CD14-positive monocyte (primary cell): ENCODE measurements at regions not wholly inside any gene's neighbourhood (a gene's known extent, or its start where the extent isn't known, plus 50 kb on each side); places are given as distances from the start of the nearest gene placed in this dataset.

Source experiments
- DNase-seq, 3 donors: peaks; one replicate each; pipeline ENCODE4 v3.0.0-alpha.2; 2011 to 2022
- H2AFZ ChIP-seq: 2 replicates; pipeline ENCODE4 v1.6.0; 2012; ENCODE audit warnings: mild to moderate bottlenecking, low read depth, low read length, inconsistent platforms; ENCODE audit not compliant: insufficient read depth, poor library complexity, severe bottlenecking
- H3K27ac ChIP-seq, 2 donors: 1 replicate in 1 of 2; 2 replicates in 1 of 2; pipeline ENCODE4 v1.5.1; 2012 to 2013; ENCODE audit warnings: low read length in 2 of 2, control low read depth in 1 of 2, inconsistent platforms in 1 of 2, low read depth in 1 of 2, mild to moderate bottlenecking in 1 of 2
- H3K27me3 ChIP-seq, 2 donors: one replicate each; pipeline versions ENCODE4 v1.6.0 to v1.6.1; 2011 to 2013; ENCODE audit warnings: low read length in 2 of 2; ENCODE audit not compliant: control insufficient read depth in 2 of 2, insufficient read depth in 2 of 2
- H3K36me3 ChIP-seq, 2 donors: replicated peaks in 1 of 2; 1 replicate in 1 of 2; 2 replicates in 1 of 2; pipeline versions ENCODE4 v1.5.1 to v1.6.1; 2012 to 2013; ENCODE audit warnings: low read length in 2 of 2, control low read depth in 1 of 2, inconsistent platforms in 1 of 2, mild to moderate bottlenecking in 1 of 2; ENCODE audit not compliant: insufficient read depth in 2 of 2, control insufficient read depth in 1 of 2
- H3K4me1 ChIP-seq, 2 donors: 1 replicate in 1 of 2; 2 replicates in 1 of 2; pipeline versions ENCODE4 v1.5.1 to v1.6.1; 2012 to 2013; ENCODE audit warnings: low read length in 2 of 2, control low read depth in 1 of 2, inconsistent platforms in 1 of 2, mild to moderate bottlenecking in 1 of 2, moderate library complexity in 1 of 2; ENCODE audit not compliant: insufficient read depth in 2 of 2, control insufficient read depth in 1 of 2
- H3K4me2 ChIP-seq: replicated peaks from 2 replicates; pipeline ENCODE3; 2012; ENCODE audit warnings: low read length, moderate library complexity, mild to moderate bottlenecking; ENCODE audit not compliant: poor library complexity, severe bottlenecking; ENCODE audit errors: extremely low read depth
- H3K4me3 ChIP-seq, 3 experiments: fragments of 200-600 bp in 1 of 3; sonication (generic) in 1 of 3; replicated peaks in 1 of 3; 1 replicate in 2 of 3; 2 replicates in 1 of 3; pipeline ENCODE4 v1.5.1; 2011 to 2013; ENCODE audit warnings: low read length in 3 of 3, mild to moderate bottlenecking in 3 of 3, control low read depth in 2 of 3, low read depth in 2 of 3, inconsistent platforms in 1 of 3, moderate library complexity in 1 of 3
- H3K79me2 ChIP-seq: 2 replicates; pipeline ENCODE4 v1.6.0; 2012; ENCODE audit warnings: mild to moderate bottlenecking, control low read depth, inconsistent platforms, low read length, moderate library complexity; ENCODE audit not compliant: insufficient read depth
- H3K9ac ChIP-seq: 2 replicates; pipeline ENCODE4 v1.6.0; 2017; ENCODE audit warnings: low read length, mild to moderate bottlenecking; ENCODE audit not compliant: insufficient read depth, poor library complexity, severe bottlenecking
- H3K9me3 ChIP-seq, 2 donors: replicated peaks in 1 of 2; 1 replicate in 1 of 2; 2 replicates in 1 of 2; pipeline versions ENCODE4 v1.5.1 to v1.6.1; 2012 to 2013; ENCODE audit warnings: low read length in 2 of 2, control low read depth in 1 of 2; ENCODE audit not compliant: control insufficient read depth in 1 of 2, insufficient read depth in 1 of 2
- H4K20me1 ChIP-seq: 2 replicates; pipeline ENCODE4 v1.6.0; 2012; ENCODE audit warnings: mild to moderate bottlenecking, low read length, control low read depth, moderate library complexity; ENCODE audit not compliant: insufficient read depth
- H3K27ac Mint-ChIP-seq, 7 donors: one replicate each; pipeline ENCODE4 v1.8.0; 2020; ENCODE audit warnings: mild to moderate bottlenecking in 7 of 7, mixed read lengths in 7 of 7, moderate library complexity in 6 of 7, inconsistent platforms in 2 of 7
- H3K27me3 Mint-ChIP-seq, 3 donors: one replicate each; pipeline ENCODE4 v1.8.0; 2021 to 2022; ENCODE audit warnings: low read depth in 3 of 3, mild to moderate bottlenecking in 3 of 3, mixed read lengths in 3 of 3, moderate library complexity in 3 of 3, inconsistent platforms in 1 of 3
- H3K36me3 Mint-ChIP-seq, 2 donors: one replicate each; pipeline ENCODE4 v1.8.0; 2020; ENCODE audit warnings: mixed read lengths in 2 of 2, inconsistent platforms in 1 of 2, mild to moderate bottlenecking in 1 of 2
- H3K4me1 Mint-ChIP-seq: one replicate; pipeline ENCODE4 v1.8.0; 2020; ENCODE audit warnings: mild to moderate bottlenecking, mixed read lengths
- H3K4me3 Mint-ChIP-seq, 2 donors: one replicate each; pipeline ENCODE4 v1.8.0; 2020; ENCODE audit warnings: mild to moderate bottlenecking in 2 of 2, mixed read lengths in 2 of 2, moderate library complexity in 1 of 2
- H3K9me3 Mint-ChIP-seq, 7 donors: one replicate each; pipeline ENCODE4 v1.8.0; 2020 to 2022; ENCODE audit warnings: mixed read lengths in 7 of 7, mild to moderate bottlenecking in 6 of 7, moderate library complexity in 6 of 7, inconsistent platforms in 2 of 7
- WGBS: methylation state at CpG from one replicate; pipeline ENCODE4 v1.1.5; 2013; ENCODE audit warnings: missing lambda C conversion rate; ENCODE audit not compliant: insufficient coverage; 5-methylcytosine and 5-hydroxymethylcytosine counted together
- intact Hi-C, 2 donors: fragments of 100-400 bp; cut with micrococcal nuclease; formaldehyde crosslinking; loops; one replicate each; pipeline versions ENCODE4 v1.15.0 to v1.15.1; 2023
- TF ChIP-seq, protein P1 (sequence below): fragments of 200-600 bp; IDR thresholded peaks from one replicate; pipeline ENCODE4 v1.8.0; 2022; ENCODE audit warnings: antibody characterized with exemption, mild to moderate bottlenecking

DNA sequence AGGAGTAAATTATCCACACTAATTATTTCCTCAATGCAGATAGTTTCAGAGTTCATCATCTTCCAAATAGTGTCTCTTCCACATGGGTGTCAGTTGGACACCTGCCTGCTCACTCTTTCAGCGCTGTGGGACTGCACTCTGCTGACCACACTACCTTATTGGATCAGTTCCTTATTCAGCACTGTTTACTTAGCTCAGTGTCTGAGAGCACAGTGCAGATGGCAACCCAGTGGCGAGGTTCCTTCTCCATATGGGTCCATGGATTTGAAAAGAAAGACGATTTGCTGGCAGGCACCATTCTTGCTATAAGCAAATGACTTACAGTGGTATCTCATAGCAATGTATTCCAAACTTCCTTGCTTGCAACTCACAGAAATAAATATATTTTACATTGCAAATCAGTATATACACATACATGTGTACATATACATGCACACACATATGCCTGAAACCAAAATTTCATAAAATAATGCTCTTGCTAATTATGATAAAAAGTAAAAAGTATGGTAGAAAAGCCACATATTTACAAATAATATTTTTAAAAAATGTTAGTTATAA, 354.8 kb downstream of the INSIG2 start:
- Histone ChIP-seq H3K36me3 (no peaks in the 10 kb centered on the region), H2AFZ (no peak overlapping the region), H3K4me3 (no peak overlapping the region), H3K27ac (no peak overlapping the region), H3K9ac (no peak overlapping the region), H3K27me3 (no peaks in the 10 kb centered on the region), H3K4me2 (no peak overlapping the region), H3K4me1 (no peaks in the 10 kb centered on the region), H4K20me1 (no peaks in the 10 kb centered on the region), H3K9me3 (no peaks in the 10 kb centered on the region), H3K79me2 (no peaks in the 10 kb centered on the region)
- DNase-seq: no peak
- Mint-ChIP-seq H3K27ac (no peak overlapping the region), H3K4me1 (no peaks in the 10 kb centered on the region), H3K4me3 (no peak overlapping the region), H3K27me3 (peaks cover 0 to 3% (median 0%) of the 10 kb centered on the region in 3 donors), H3K36me3 (no peaks in the 10 kb centered on the region), H3K9me3 (no peaks in the 10 kb centered on the region)
- 81% methylated on average over 2 of the region's 3 CpGs for WGBS
- intact Hi-C loops: no loop called here
- TF ChIP-seq, protein P1, sequence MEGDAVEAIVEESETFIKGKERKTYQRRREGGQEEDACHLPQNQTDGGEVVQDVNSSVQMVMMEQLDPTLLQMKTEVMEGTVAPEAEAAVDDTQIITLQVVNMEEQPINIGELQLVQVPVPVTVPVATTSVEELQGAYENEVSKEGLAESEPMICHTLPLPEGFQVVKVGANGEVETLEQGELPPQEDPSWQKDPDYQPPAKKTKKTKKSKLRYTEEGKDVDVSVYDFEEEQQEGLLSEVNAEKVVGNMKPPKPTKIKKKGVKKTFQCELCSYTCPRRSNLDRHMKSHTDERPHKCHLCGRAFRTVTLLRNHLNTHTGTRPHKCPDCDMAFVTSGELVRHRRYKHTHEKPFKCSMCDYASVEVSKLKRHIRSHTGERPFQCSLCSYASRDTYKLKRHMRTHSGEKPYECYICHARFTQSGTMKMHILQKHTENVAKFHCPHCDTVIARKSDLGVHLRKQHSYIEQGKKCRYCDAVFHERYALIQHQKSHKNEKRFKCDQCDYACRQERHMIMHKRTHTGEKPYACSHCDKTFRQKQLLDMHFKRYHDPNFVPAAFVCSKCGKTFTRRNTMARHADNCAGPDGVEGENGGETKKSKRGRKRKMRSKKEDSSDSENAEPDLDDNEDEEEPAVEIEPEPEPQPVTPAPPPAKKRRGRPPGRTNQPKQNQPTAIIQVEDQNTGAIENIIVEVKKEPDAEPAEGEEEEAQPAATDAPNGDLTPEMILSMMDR: no peak

DNA sequence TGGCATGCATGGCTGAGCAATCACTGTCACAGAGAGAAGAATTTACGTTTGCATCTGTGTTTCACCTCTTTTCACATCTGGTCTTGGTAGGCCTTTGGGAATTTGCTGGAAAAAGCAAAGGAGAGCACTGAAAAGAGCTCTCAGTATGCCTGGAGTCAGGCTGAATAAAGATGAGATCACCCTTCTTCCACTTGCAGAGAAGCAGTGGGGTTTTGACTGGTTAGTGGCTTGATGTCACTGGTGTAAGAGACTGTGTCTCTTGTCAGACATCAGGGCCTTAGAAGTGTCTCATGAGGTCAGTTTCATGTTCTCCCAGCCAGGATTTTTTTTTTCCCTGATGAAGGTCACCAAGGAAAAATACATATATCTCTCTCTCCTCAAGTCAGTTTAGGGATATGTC, 353.8 kb downstream of the INSIG2 start:
- TF ChIP-seq, protein P1: no peak
- DNase-seq: no peak
- Mint-ChIP-seq H3K4me3 (no peak overlapping the region), H3K36me3 (no peaks in the 10 kb centered on the region), H3K27ac (no peak overlapping the region), H3K27me3 (peaks cover 0 to 1% (median 0%) of the 10 kb centered on the region in 3 donors), H3K4me1 (no peaks in the 10 kb centered on the region), H3K9me3 (peaks cover 0 to 1% (median 0%) of the 10 kb centered on the region in 7 donors)
- Histone ChIP-seq H3K79me2 (no peaks in the 10 kb centered on the region), H3K9me3 (no peaks in the 10 kb centered on the region), H3K36me3 (no peaks in the 10 kb centered on the region), H3K4me1 (no peaks in the 10 kb centered on the region), H2AFZ (no peak overlapping the region), H3K4me3 (no peak overlapping the region), H4K20me1 (no peaks in the 10 kb centered on the region), H3K27ac (no peak overlapping the region), H3K9ac (no peak overlapping the region), H3K4me2 (no peak overlapping the region), H3K27me3 (no peaks in the 10 kb centered on the region)
- intact Hi-C loops: no loop called here
- no CpG with 5 or more reads among the region's 1 CpG for WGBS
